PC-9 (cell line): ENCODE measurements at regions not wholly inside any gene's neighbourhood (a gene's known extent, or its start where the extent isn't known, plus 50 kb on each side); places are given as distances from the start of the nearest gene placed in this dataset.

ENCODE experiments used
- BruUV-seq: library from RNA; stranded (reverse); fragments of 400-500 nt; replicated peaks from 2 replicates; lab custom pipeline; 2021; lab: Mats Ljungman, UMichigan
- CTCF ChIA-PET: fragments of 300-600 bp; sonication (Branson Sonifier 250); formaldehyde crosslinking; loops from one replicate; lab custom pipeline; 2022; ENCODE audit warnings: antibody characterized with exemption; lab: Charles Lee
- POLR2A ChIA-PET: fragments of 300-600 bp; sonication (Branson Sonifier 250); formaldehyde crosslinking; loops from one replicate; lab custom pipeline; 2022; ENCODE audit warnings: antibody characterized with exemption; ENCODE audit not compliant: unreplicated experiment; lab: Charles Lee
- DNase-seq, 2 experiments: peaks; one replicate each; pipeline versions ENCODE4 v3.0.0 to v3.0.0-alpha.2; 2015 to 2022; ENCODE audit warnings: mixed read lengths in 1 of 2
- H2AFZ ChIP-seq: fragments of 200-600 bp; sonication (generic); 2 replicates; pipeline ENCODE4 v1.8.1; 2017; ENCODE audit warnings: antibody characterized with exemption
- H3F3A ChIP-seq: fragments of 200-600 bp; sonication (generic); 2 replicates; pipeline ENCODE4 v1.8.1; 2017; ENCODE audit warnings: antibody characterized with exemption, mild to moderate bottlenecking, low read depth; ENCODE audit not compliant: insufficient read depth
- H3K27ac ChIP-seq: fragments of 200-600 bp; sonication (generic); 2 replicates; pipeline ENCODE4 v1.6.1; 2016; ENCODE audit warnings: mixed run types
- H3K27me3 ChIP-seq: fragments of 200-600 bp; sonication (generic); 2 replicates; pipeline ENCODE4 v1.6.1; 2016; ENCODE audit warnings: low read depth, mixed run types; ENCODE audit not compliant: insufficient read depth
- H3K36me3 ChIP-seq: fragments of 200-600 bp; sonication (generic); 2 replicates; pipeline ENCODE4 v1.6.1; 2016; ENCODE audit warnings: low read depth, mixed run types
- H3K4me1 ChIP-seq: fragments of 200-600 bp; sonication (generic); replicated peaks from 2 replicates; pipeline ENCODE4 v1.6.1; 2016; ENCODE audit warnings: mixed run types; ENCODE audit not compliant: insufficient read depth
- H3K4me2 ChIP-seq: fragments of 200-600 bp; sonication (generic); 2 replicates; pipeline ENCODE4 v1.6.1; 2017; ENCODE audit warnings: mixed run types
- H3K4me3 ChIP-seq: fragments of 200-600 bp; sonication (generic); 2 replicates; pipeline ENCODE4 v1.6.1; 2016; ENCODE audit warnings: mixed run types
- H3K79me2 ChIP-seq: fragments of 200-600 bp; sonication (generic); 2 replicates; pipeline ENCODE4 v1.6.1; 2017; ENCODE audit warnings: low read depth, mixed run types
- H3K9me2 ChIP-seq: fragments of 200-600 bp; sonication (generic); 2 replicates; pipeline ENCODE4 v1.8.1; 2017; ENCODE audit warnings: mild to moderate bottlenecking; ENCODE audit not compliant: insufficient read depth
- H3K9me3 ChIP-seq: fragments of 200-600 bp; sonication (generic); 2 replicates; pipeline ENCODE4 v1.8.1; 2016; ENCODE audit warnings: low read depth; ENCODE audit not compliant: insufficient read depth
- H4K20me1 ChIP-seq: fragments of 200-600 bp; sonication (generic); 2 replicates; pipeline ENCODE4 v1.8.1; 2017; ENCODE audit not compliant: insufficient read depth
- CTCF ChIP-seq: fragments of 200-600 bp; sonication (generic); conservative IDR thresholded peaks from 2 replicates; pipeline ENCODE4 v1.6.1; 2017; ENCODE audit warnings: mixed run types, antibody characterized with exemption, mild to moderate bottlenecking, moderate library complexity
- EZH2 ChIP-seq: fragments of 200-600 bp; sonication (generic); IDR thresholded peaks from 2 replicates; pipeline ENCODE4 v1.8.0; 2017; ENCODE audit warnings: antibody characterized with exemption, low read depth
- intact Hi-C: fragments of 100-400 bp; cut with micrococcal nuclease; formaldehyde crosslinking; loops from one replicate; pipeline ENCODE4 v1.10.0; 2022; ENCODE audit not compliant: unreplicated experiment

- H3K9me2 ChIP-seq, result no peaks in the 10 kb centered on the region
- no peak overlapping the region for H3K4me2 ChIP-seq
- H3K4me1 ChIP-seq, result no peaks in the 10 kb centered on the region
- intact Hi-C loops, result no loop called here
- H3K27ac ChIP-seq, result no peak overlapping the region
- H3K27me3 ChIP-seq, result no peaks in the 10 kb centered on the region
- DNase-seq, result no peak
- ChIA-PET POLR2A (no interaction called here), CTCF (no interaction called here)
- no peaks in the 10 kb centered on the region for H3K36me3 ChIP-seq
- no peaks in the 10 kb centered on the region for H3K9me3 ChIP-seq
- H3K79me2 ChIP-seq, result no peaks in the 10 kb centered on the region
- TF ChIP-seq CTCF (no peak), EZH2 (no peak)
- H3K4me3 ChIP-seq, result no peak overlapping the region
- H4K20me1 ChIP-seq, result no peaks in the 10 kb centered on the region
- H2AFZ ChIP-seq, result no peak overlapping the region
- H3F3A ChIP-seq, result no peaks in the 10 kb centered on the region
- BruUV-seq, result no TSS peak
Observed at GRCh38 chr17:14011036-14011692, 58.1 kb upstream of the COX10 start.

- H3K79me2 ChIP-seq, result no peaks in the 10 kb centered on the region
- no peaks in the 10 kb centered on the region for H4K20me1 ChIP-seq
- POLR2A ChIA-PET, result no interaction called here
- intact Hi-C loops, result no loop called here
- no peaks in the 10 kb centered on the region for H3K36me3 ChIP-seq
- H3K27me3 ChIP-seq, result no peaks in the 10 kb centered on the region
- H3K27ac ChIP-seq, result no peak overlapping the region
- no peak overlapping the region for H3K4me3 ChIP-seq
- H3K4me2 ChIP-seq, result no peak overlapping the region
- H3K9me2 ChIP-seq, result no peaks in the 10 kb centered on the region
- TF ChIP-seq CTCF (no peak), EZH2 (no peak)
- CTCF ChIA-PET, result no interaction called here
- H3F3A ChIP-seq, result no peaks in the 10 kb centered on the region
- no peaks in the 10 kb centered on the region for H3K4me1 ChIP-seq
- H2AFZ ChIP-seq, result no peak overlapping the region
- no TSS peak for BruUV-seq
- H3K9me3 ChIP-seq, result no peaks in the 10 kb centered on the region
- DNase-seq, result no peak
Observed at GRCh38 chr17:14011740-14012405, 57.4 kb upstream of the COX10 start.

- intact Hi-C loops, result no loop called here
- H3K79me2 ChIP-seq, result no peaks in the 10 kb centered on the region
- H3K9me2 ChIP-seq, result no peaks in the 10 kb centered on the region
- CTCF ChIA-PET, result no interaction called here
- POLR2A ChIA-PET, result no interaction called here
- BruUV-seq, result no TSS peak
- H4K20me1 ChIP-seq, result no peaks in the 10 kb centered on the region
- no peak overlapping the region for H3K27ac ChIP-seq
- no peaks in the 10 kb centered on the region for H3K4me1 ChIP-seq
- H3K4me2 ChIP-seq, result no peak overlapping the region
- H2AFZ ChIP-seq, result no peak overlapping the region
- DNase-seq, result no peak
- H3K27me3 ChIP-seq, result no peaks in the 10 kb centered on the region
- no peaks in the 10 kb centered on the region for H3K9me3 ChIP-seq
- no peaks in the 10 kb centered on the region for H3K36me3 ChIP-seq
- H3F3A ChIP-seq, result no peaks in the 10 kb centered on the region
- H3K4me3 ChIP-seq, result no peak overlapping the region
- TF ChIP-seq EZH2, result no peak
- no peak for TF ChIP-seq CTCF
Observed at GRCh38 chr17:14014657-14015056, 54.6 kb upstream of the COX10 start.
